ENCODE measurements at regions not wholly inside any gene's neighbourhood (a gene's known extent, or its start where the extent isn't known, plus 50 kb on each side); places are given as distances from the start of the nearest gene placed in this dataset.
A peak's percentile ranks its signal among the peaks of the same experiment; 100 is the strongest.

- DNase-seq = no peak
Observed at GRCh38 chr14:82390586-82390985, 856.9 kb upstream of the SEL1L start.

- peak; percentile 68 for DNase-seq
Observed at GRCh38 chr14:82394916-82395315, 861.3 kb upstream of the SEL1L start.

GRCh38 chr14:82398256-82398655 is 864.6 kb upstream of the SEL1L start:
- DNase-seq = no peak

- DNase-seq = peak; percentile 47
Observed at GRCh38 chr14:82403987-82404386, 870.3 kb upstream of the SEL1L start.

GRCh38 chr14:82410064-82410463 is 876.4 kb upstream of the SEL1L start:
- DNase-seq = no peak

- DNase-seq = no peak
Observed at GRCh38 chr14:82411298-82411697, 877.6 kb upstream of the SEL1L start.

GRCh38 chr14:82412545-82412944 is 878.9 kb upstream of the SEL1L start:
- DNase-seq = no peak

- DNase-seq = no peak
Observed at GRCh38 chr14:82414853-82415539, 881.3 kb upstream of the SEL1L start.

GRCh38 chr14:82419933-82420332 is 886.3 kb upstream of the SEL1L start:
- DNase-seq = no peak

- no peak for DNase-seq
Observed at GRCh38 chr14:82420871-82421270, 887.2 kb upstream of the SEL1L start.

GRCh38 chr14:82421286-82421685 is 887.6 kb upstream of the SEL1L start:
- DNase-seq = no peak

GRCh38 chr14:82422230-82422629 is 888.6 kb upstream of the SEL1L start:
- DNase-seq = peak; percentile 90

GRCh38 chr14:82425261-82425660 is 891.6 kb upstream of the SEL1L start:
- no peak for DNase-seq

GRCh38 chr14:82431031-82431430 is 897.4 kb upstream of the SEL1L start:
- DNase-seq = no peak

- no peak for DNase-seq
Observed at GRCh38 chr14:82432301-82433105, 898.9 kb upstream of the SEL1L start.

- no peak for DNase-seq
Observed at GRCh38 chr14:82438436-82438835, 904.8 kb upstream of the SEL1L start.

- DNase-seq = no peak
Observed at GRCh38 chr14:82441270-82441669, 907.6 kb upstream of the SEL1L start.

- no peak for DNase-seq
Observed at GRCh38 chr14:82445810-82446570, 912.3 kb upstream of the SEL1L start.

- no peak for DNase-seq
Observed at GRCh38 chr14:82447586-82447985, 913.9 kb upstream of the SEL1L start.

GRCh38 chr14:82449926-82450468 is 916.3 kb upstream of the SEL1L start:
- DNase-seq = no peak

GRCh38 chr14:82451675-82452074 is 918.0 kb upstream of the SEL1L start:
- DNase-seq = no peak

- no peak for DNase-seq
Observed at GRCh38 chr14:82482345-82482744, 948.7 kb upstream of the SEL1L start.

- DNase-seq = no peak
Observed at GRCh38 chr14:82488473-82488872, 954.8 kb upstream of the SEL1L start.
